Upper lobe of left lung (tissue), 6 donors: ENCODE measurements at regions not wholly inside any gene's neighbourhood (a gene's known extent, or its start where the extent isn't known, plus 50 kb on each side); places are given as distances from the start of the nearest gene placed in this dataset.

Source experiments
- ATAC-seq, 2 donors: fragments of 200-7000 bp; cut with Tn5 transposase; one replicate each; pipeline ENCODE4 v1.9.1; 2022; ENCODE audit warnings: mild to moderate bottlenecking in 2 of 2, moderate library complexity in 2 of 2; ENCODE audit not compliant: low FRiP score in 2 of 2
- DNase-seq, 2 donors: peaks; one replicate each; pipeline ENCODE4 v3.0.0-alpha.2; 2019 to 2020
- H3K27ac ChIP-seq, 4 donors: fragments of 200-600 bp; sonication (generic); one replicate each; pipeline ENCODE4 v1.5.1; 2016 to 2019
- H3K27me3 ChIP-seq, 4 donors: fragments of 200-600 bp; sonication (generic); one replicate each; pipeline ENCODE4 v1.5.1; 2017 to 2019
- H3K36me3 ChIP-seq, 4 donors: fragments of 200-600 bp; sonication (generic); one replicate each; pipeline ENCODE4 v1.5.1; 2016 to 2019
- H3K4me1 ChIP-seq, 4 donors: fragments of 200-600 bp; sonication (generic); one replicate each; pipeline ENCODE4 v1.5.1; 2018 to 2019
- H3K4me3 ChIP-seq, 4 donors: fragments of 200-600 bp; sonication (generic); one replicate each; pipeline ENCODE4 v1.5.1; 2017 to 2019; ENCODE audit warnings: mild to moderate bottlenecking in 2 of 4, moderate library complexity in 1 of 4
- H3K9me3 ChIP-seq, 4 donors: fragments of 200-600 bp; sonication (generic); one replicate each; pipeline ENCODE4 v1.5.1; 2018 to 2019
- CTCF ChIP-seq, 6 experiments: fragments of 450-650 bp in 4 of 6; fragments of 200-600 bp in 2 of 6; sonication (generic) in 2 of 6; IDR thresholded peaks; one replicate each; pipeline ENCODE4 v1.5.1; 2016 to 2019; ENCODE audit warnings: antibody characterized with exemption in 6 of 6
- EP300 ChIP-seq, 4 donors: sonication (generic); formaldehyde crosslinking; IDR thresholded peaks; one replicate each; pipeline ENCODE4 v1.5.1; 2017; ENCODE audit warnings: antibody characterized with exemption in 4 of 4, control low read depth in 2 of 4
- POLR2A ChIP-seq, 4 donors: fragments of 450-650 bp; IDR thresholded peaks; one replicate each; pipeline ENCODE4 v1.5.1; 2016 to 2017; ENCODE audit warnings: antibody characterized with exemption in 4 of 4, mild to moderate bottlenecking in 2 of 4
- POLR2AphosphoS5 ChIP-seq, 2 donors: sonication (generic); formaldehyde crosslinking; IDR thresholded peaks; one replicate each; pipeline ENCODE4 v1.5.1; 2017; ENCODE audit warnings: antibody characterized with exemption in 2 of 2
- WGBS, 2 donors: methylation state at CpG; one replicate each; pipeline ENCODE4 v1.1.5; 2017 to 2018; 5-methylcytosine and 5-hydroxymethylcytosine counted together
- donor health status: DM: no; HTN: no; CAD: no; lungs with moderate emphysema.
- donor health status: DM: no; HTN: yes; CAD: no; lungs with severe emphysema.

GRCh38 chr9:106403081-106403480 is 459.9 kb upstream of the ZNF462 start:
- no peak for DNase-seq
- Histone ChIP-seq H3K4me1 (no peaks in the 10 kb centered on the region), H3K36me3 (no peaks in the 10 kb centered on the region), H3K27me3 (no peaks in the 10 kb centered on the region), H3K4me3 (no peak overlapping the region), H3K9me3 (no peaks in the 10 kb centered on the region), H3K27ac (no peak overlapping the region)
- TF ChIP-seq POLR2AphosphoS5 (IDR thresholded peaks at IDR 0.05): no peak
- TF ChIP-seq POLR2A (IDR thresholded peaks at IDR 0.05): no peak
- TF ChIP-seq CTCF (IDR thresholded peaks at IDR 0.05): no peak
- TF ChIP-seq EP300 (IDR thresholded peaks at IDR 0.05): no peak
- 87 to 96% methylated on average over 1 of the region's 1 CpG for WGBS, 2 donors
- no peak for ATAC-seq

- Histone ChIP-seq H3K36me3 (no peaks in the 10 kb centered on the region), H3K4me3 (no peak overlapping the region), H3K4me1 (no peaks in the 10 kb centered on the region), H3K9me3 (no peaks in the 10 kb centered on the region), H3K27me3 (no peaks in the 10 kb centered on the region), H3K27ac (no peak overlapping the region)
- TF ChIP-seq CTCF (IDR thresholded peaks at IDR 0.05) (no peak), POLR2AphosphoS5 (IDR thresholded peaks at IDR 0.05) (no peak), EP300 (IDR thresholded peaks at IDR 0.05) (no peak), POLR2A (IDR thresholded peaks at IDR 0.05) (no peak)
- ATAC-seq: no peak
- DNase-seq: no peak
Measured at GRCh38 chr9:106404137-106404536, 458.8 kb upstream of the ZNF462 start.

GRCh38 chr9:106405871-106406435 is 457.0 kb upstream of the ZNF462 start:
- no peak for ATAC-seq
- Histone ChIP-seq H3K36me3 (no peaks in the 10 kb centered on the region), H3K9me3 (no peaks in the 10 kb centered on the region), H3K4me1 (no peaks in the 10 kb centered on the region), H3K4me3 (no peak overlapping the region), H3K27me3 (no peaks in the 10 kb centered on the region), H3K27ac (no peak overlapping the region)
- 72 to 77% methylated on average over 2 of the region's 2 CpGs for WGBS, 2 donors
- no peak for TF ChIP-seq EP300 (IDR thresholded peaks at IDR 0.05)
- no peak for DNase-seq

- TF ChIP-seq EP300 (IDR thresholded peaks at IDR 0.05): no peak
- Histone ChIP-seq H3K4me3 (no peak overlapping the region), H3K27me3 (no peaks in the 10 kb centered on the region), H3K9me3 (no peaks in the 10 kb centered on the region), H3K36me3 (no peaks in the 10 kb centered on the region), H3K4me1 (no peaks in the 10 kb centered on the region), H3K27ac (no peak overlapping the region)
- ATAC-seq (no peak), DNase-seq (no peak)
- 82 to 84% methylated on average over 7 of the region's 7 CpGs for WGBS, 2 donors
Measured at GRCh38 chr9:106414042-106414441, 448.9 kb upstream of the ZNF462 start.

- H3K27ac ChIP-seq: no peak overlapping the region
- H3K4me3 ChIP-seq: no peak overlapping the region
- no peaks in the 10 kb centered on the region for H3K9me3 ChIP-seq
- no peaks in the 10 kb centered on the region for H3K27me3 ChIP-seq
- TF ChIP-seq POLR2AphosphoS5 (IDR thresholded peaks at IDR 0.05) (no peak), POLR2A (IDR thresholded peaks at IDR 0.05) (no peak), CTCF (IDR thresholded peaks at IDR 0.05) (no peak), EP300 (IDR thresholded peaks at IDR 0.05) (no peak)
- no peaks in the 10 kb centered on the region for H3K36me3 ChIP-seq
- no peak for ATAC-seq
- 84 to 94% methylated on average over 1 of the region's 1 CpG for WGBS, 2 donors
- no peak for DNase-seq
- H3K4me1 ChIP-seq: no peaks in the 10 kb centered on the region
Measured at GRCh38 chr9:106417685-106418084, 445.3 kb upstream of the ZNF462 start.

GRCh38 chr9:106419829-106420228 is 443.1 kb upstream of the ZNF462 start:
- no peak for ATAC-seq
- 56 to 64% methylated on average over 3 of the region's 3 CpGs for WGBS, 2 donors
- TF ChIP-seq POLR2AphosphoS5 (IDR thresholded peaks at IDR 0.05): no peak
- TF ChIP-seq CTCF (IDR thresholded peaks at IDR 0.05): no peak
- TF ChIP-seq POLR2A (IDR thresholded peaks at IDR 0.05): no peak
- TF ChIP-seq EP300 (IDR thresholded peaks at IDR 0.05): no peak

More at GRCh38 chr9:106419829-106420228, 443.1 kb upstream of the ZNF462 start:
- H3K9me3 ChIP-seq: no peaks in the 10 kb centered on the region
- no peaks in the 10 kb centered on the region for H3K36me3 ChIP-seq
- no peak overlapping the region for H3K4me3 ChIP-seq
- no peaks in the 10 kb centered on the region for H3K27me3 ChIP-seq
- H3K27ac ChIP-seq: no peak overlapping the region
- no peak for DNase-seq
- no peaks in the 10 kb centered on the region for H3K4me1 ChIP-seq
